HL-60/S4 treated with retinoic acid at 250 ng/mL for 4 days and 3 days (cell line): ENCODE measurements at regions not wholly inside any gene's neighbourhood (a gene's known extent, or its start where the extent isn't known, plus 50 kb on each side); places are given as distances from the start of the nearest gene placed in this dataset.

ENCODE experiments used
- in situ Hi-C: fragments of 300-500 bp; cut with MboI; formaldehyde crosslinking; loops from 2 replicates; pipeline ENCODE4 v1.7.0; 2022; ENCODE audit warnings: low sequenced_read_pairs

GRCh38 chr20:48571949-48572847 is 255.6 kb downstream of the PREX1 start:
- in situ Hi-C loops, result no loop called here

- in situ Hi-C loops, result no loop called here
Measured at GRCh38 chr20:48569679-48570078, 258.1 kb downstream of the PREX1 start.

GRCh38 chr20:48568520-48568919 is 259.3 kb downstream of the PREX1 start:
- in situ Hi-C loops, result no loop called here

GRCh38 chr20:48567145-48567544 is 260.7 kb downstream of the PREX1 start:
- in situ Hi-C loops, result no loop called here

GRCh38 chr20:48564982-48565539 is 262.7 kb downstream of the PREX1 start:
- in situ Hi-C loops, result no loop called here

GRCh38 chr20:48563191-48563870 is 264.5 kb downstream of the PREX1 start:
- in situ Hi-C loops, result no loop called here

- in situ Hi-C loops, result no loop called here
Measured at GRCh38 chr20:48562586-48563116, 265.1 kb downstream of the PREX1 start.

GRCh38 chr20:48558906-48559305 is 268.9 kb downstream of the PREX1 start:
- in situ Hi-C loops, result no loop called here

GRCh38 chr20:48557380-48557779 is 270.4 kb downstream of the PREX1 start:
- in situ Hi-C loops, result no loop called here

GRCh38 chr20:48556956-48557355 is 270.8 kb downstream of the PREX1 start:
- in situ Hi-C loops, result no loop called here

GRCh38 chr20:48552550-48552949 is 275.2 kb downstream of the PREX1 start:
- in situ Hi-C loops, result no loop called here

- in situ Hi-C loops, result no loop called here
Measured at GRCh38 chr20:48550814-48551213, 277.0 kb downstream of the PREX1 start.

- in situ Hi-C loops, result no loop called here
Measured at GRCh38 chr20:48547664-48548063, 280.1 kb downstream of the PREX1 start.

- in situ Hi-C loops, result no loop called here
Measured at GRCh38 chr20:48544402-48545339, 283.1 kb downstream of the PREX1 start.

GRCh38 chr20:48541581-48542071 is 286.2 kb downstream of the PREX1 start:
- in situ Hi-C loops, result no loop called here

GRCh38 chr20:48538856-48539255 is 288.9 kb downstream of the PREX1 start:
- in situ Hi-C loops, result no loop called here

GRCh38 chr20:48538058-48538825 is 289.6 kb downstream of the PREX1 start:
- in situ Hi-C loops, result no loop called here

GRCh38 chr20:48536206-48536605 is 291.6 kb downstream of the PREX1 start:
- in situ Hi-C loops, result no loop called here

- in situ Hi-C loops, result no loop called here
Measured at GRCh38 chr20:48535556-48535955, 292.2 kb downstream of the PREX1 start.

GRCh38 chr20:48532028-48532427 is 295.8 kb downstream of the PREX1 start:
- in situ Hi-C loops, result no loop called here
